Esophagus (tissue), 2 donors: ENCODE measurements at regions not wholly inside any gene's neighbourhood (a gene's known extent, or its start where the extent isn't known, plus 50 kb on each side); places are given as distances from the start of the nearest gene placed in this dataset.

Experiments used
- H3K27ac ChIP-seq, 2 donors: one replicate each; pipeline ENCODE4 v1.5.1; 2013; ENCODE audit warnings: low read depth in 2 of 2, mild to moderate bottlenecking in 2 of 2, inconsistent platforms in 1 of 2, low read length in 1 of 2, moderate library complexity in 1 of 2
- H3K27me3 ChIP-seq, 2 donors: one replicate each; pipeline ENCODE4 v1.6.1; 2013; ENCODE audit warnings: low read length in 2 of 2, control low read depth in 1 of 2, mild to moderate bottlenecking in 1 of 2; ENCODE audit not compliant: insufficient read depth in 2 of 2, control insufficient read depth in 1 of 2
- H3K36me3 ChIP-seq, 2 donors: one replicate each; pipeline ENCODE4 v1.6.1; 2013; ENCODE audit warnings: low read length in 1 of 2; ENCODE audit not compliant: control insufficient read depth in 2 of 2, insufficient read depth in 2 of 2
- H3K4me1 ChIP-seq, 2 donors: one replicate each; pipeline ENCODE4 v1.6.1; 2013; ENCODE audit warnings: low read length in 1 of 2; ENCODE audit not compliant: control insufficient read depth in 2 of 2, insufficient read depth in 2 of 2
- H3K4me3 ChIP-seq, 2 donors: one replicate each; pipeline ENCODE4 v1.5.1; 2013; ENCODE audit warnings: low read length in 2 of 2, mild to moderate bottlenecking in 2 of 2, low read depth in 1 of 2, moderate library complexity in 1 of 2
- H3K9me3 ChIP-seq, 2 donors: one replicate each; pipeline ENCODE4 v1.6.1; 2013; ENCODE audit warnings: mild to moderate bottlenecking in 2 of 2, low read depth in 1 of 2, low read length in 1 of 2, moderate library complexity in 1 of 2; ENCODE audit not compliant: control insufficient read depth in 2 of 2, insufficient read depth in 1 of 2
- WGBS, 2 donors: extraction: QIAGEN DNeasy Blood & Tissue Kit; methylation state at CpG; one replicate each; pipeline ENCODE4 v1.1.7; 2013; 5-methylcytosine and 5-hydroxymethylcytosine counted together
- donor health status: healthy with polysubstance abuse.
- donor health status: Bipolar disorder and iron deficiency.

DNA sequence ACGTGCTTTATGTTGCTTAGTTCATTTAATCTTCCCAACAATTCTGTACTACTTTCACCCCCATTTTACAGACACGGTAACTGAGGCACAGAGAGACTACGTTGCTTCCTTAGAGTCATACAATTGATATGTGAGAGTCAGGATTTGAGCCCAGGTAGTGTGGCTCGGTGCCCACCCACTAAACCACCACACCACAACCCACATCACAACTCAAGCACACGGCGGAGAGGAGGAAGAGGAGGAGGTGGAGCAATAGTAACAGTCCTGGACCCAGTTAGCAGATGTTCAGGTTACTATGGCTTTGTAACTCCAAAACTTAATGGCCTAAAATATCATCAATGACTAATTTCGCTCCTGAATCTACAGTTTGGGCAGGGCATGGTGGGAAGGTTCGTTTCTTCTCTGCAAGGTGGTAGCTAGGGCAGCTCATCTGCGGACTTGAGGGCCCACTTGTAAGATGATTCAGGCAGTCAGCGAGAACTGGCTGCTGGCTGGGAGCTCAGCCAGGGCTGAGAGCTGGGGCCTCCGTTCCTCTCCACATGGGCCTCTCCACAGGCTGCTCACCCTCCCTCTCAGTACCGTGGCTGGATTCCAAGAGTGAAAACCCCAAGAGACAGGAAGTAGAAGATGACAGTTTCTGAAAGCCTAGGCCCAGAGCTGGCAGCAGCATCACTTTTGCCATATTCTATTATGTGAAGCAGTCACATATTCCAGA lies 167.1 kb downstream of the ZFP36L2 start:
- Histone ChIP-seq H3K36me3 (no peaks in the 10 kb centered on the region), H3K9me3 (no peaks in the 10 kb centered on the region), H3K27ac (peak overlapping the region in 1 of 2 donors; percentile 47), H3K4me1 (peaks cover 0 to 9% of the 10 kb centered on the region in 2 donors), H3K27me3 (no peaks in the 10 kb centered on the region), H3K4me3 (no peak overlapping the region)
- WGBS, 2 donors, result 45 to 52% methylated on average over 12 of the region's 12 CpGs

DNA sequence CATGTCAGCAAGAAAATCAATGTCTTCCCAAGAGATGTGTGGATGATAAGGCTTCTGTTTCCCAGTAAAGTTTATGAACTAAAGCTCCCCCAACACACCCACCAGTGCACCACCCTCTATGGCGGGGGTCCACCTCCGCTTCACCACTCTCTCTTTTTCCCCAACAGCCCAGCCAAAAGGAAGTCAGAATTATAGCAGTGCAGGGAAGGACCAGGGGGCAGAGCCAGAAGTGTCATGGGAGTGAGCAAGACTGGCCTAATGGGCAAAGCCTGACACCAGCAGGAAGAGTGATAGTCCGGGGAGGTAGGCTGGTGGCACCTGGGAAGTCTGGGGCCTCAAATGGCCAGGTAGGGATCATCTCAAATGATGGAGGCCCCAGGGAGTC lies 167.7 kb downstream of the ZFP36L2 start:
- no peak overlapping the region for H3K4me3 ChIP-seq
- H3K4me1 ChIP-seq, result peaks cover 0 to 9% of the 10 kb centered on the region in 2 donors
- no peaks in the 10 kb centered on the region for H3K27me3 ChIP-seq
- no peaks in the 10 kb centered on the region for H3K36me3 ChIP-seq
- 87% methylated on average over 3 of the region's 3 CpGs for WGBS, 2 donors
- no peak overlapping the region for H3K27ac ChIP-seq
- no peaks in the 10 kb centered on the region for H3K9me3 ChIP-seq

DNA sequence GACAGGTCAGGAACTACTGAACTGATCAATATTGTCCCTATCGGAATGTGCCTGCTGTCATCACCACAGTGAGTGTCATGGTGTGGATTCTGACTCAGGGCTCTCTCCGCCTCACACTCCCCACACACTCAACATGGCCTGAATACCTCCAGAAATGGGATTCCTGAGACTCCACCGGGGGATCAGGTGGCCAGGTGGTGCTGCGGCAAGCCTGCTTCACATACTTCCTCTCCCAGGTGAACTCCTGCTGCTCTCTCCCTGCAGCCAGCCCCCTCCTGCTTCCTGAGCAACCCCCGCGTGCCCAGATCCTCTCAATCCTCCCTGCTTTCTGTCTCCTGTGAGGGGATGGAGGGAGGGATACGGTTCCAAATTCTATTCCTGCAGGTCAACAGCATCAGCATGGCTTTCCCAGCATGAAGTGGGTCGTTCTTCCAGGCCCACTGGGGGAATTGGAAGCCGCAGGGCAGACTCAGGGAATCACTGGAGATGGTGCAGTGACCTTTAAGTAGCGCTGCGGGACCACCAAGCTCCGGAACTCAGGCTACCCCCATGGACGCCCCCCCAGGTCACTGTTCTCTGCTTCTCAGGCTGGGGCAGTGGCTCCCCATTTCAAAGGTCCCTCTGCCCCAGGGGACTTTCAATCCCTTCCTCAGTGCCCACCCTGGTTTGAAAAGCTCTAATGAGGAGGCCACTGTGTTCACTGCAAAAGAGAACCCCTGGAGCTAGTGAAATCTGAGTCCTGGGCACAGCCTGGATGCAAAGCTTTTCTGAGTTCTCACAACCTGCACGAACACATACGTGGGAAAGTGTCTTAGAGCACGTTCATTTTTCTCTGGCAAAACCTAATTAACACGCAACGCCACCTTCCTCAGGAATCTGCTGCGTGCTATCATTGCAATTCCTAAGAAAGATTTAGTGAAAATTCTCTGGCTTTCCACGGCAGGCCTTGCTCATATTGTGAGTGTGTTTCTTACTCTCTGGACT lies 168.4 kb downstream of the ZFP36L2 start:
- no peak overlapping the region for H3K4me3 ChIP-seq
- no peaks in the 10 kb centered on the region for H3K27me3 ChIP-seq
- no peaks in the 10 kb centered on the region for H3K36me3 ChIP-seq
- WGBS, 2 donors, result 87 to 89% methylated on average over 20 of the region's 20 CpGs
- no peaks in the 10 kb centered on the region for H3K9me3 ChIP-seq
- peaks cover 0 to 9% of the 10 kb centered on the region in 2 donors for H3K4me1 ChIP-seq
- no peak overlapping the region for H3K27ac ChIP-seq

DNA sequence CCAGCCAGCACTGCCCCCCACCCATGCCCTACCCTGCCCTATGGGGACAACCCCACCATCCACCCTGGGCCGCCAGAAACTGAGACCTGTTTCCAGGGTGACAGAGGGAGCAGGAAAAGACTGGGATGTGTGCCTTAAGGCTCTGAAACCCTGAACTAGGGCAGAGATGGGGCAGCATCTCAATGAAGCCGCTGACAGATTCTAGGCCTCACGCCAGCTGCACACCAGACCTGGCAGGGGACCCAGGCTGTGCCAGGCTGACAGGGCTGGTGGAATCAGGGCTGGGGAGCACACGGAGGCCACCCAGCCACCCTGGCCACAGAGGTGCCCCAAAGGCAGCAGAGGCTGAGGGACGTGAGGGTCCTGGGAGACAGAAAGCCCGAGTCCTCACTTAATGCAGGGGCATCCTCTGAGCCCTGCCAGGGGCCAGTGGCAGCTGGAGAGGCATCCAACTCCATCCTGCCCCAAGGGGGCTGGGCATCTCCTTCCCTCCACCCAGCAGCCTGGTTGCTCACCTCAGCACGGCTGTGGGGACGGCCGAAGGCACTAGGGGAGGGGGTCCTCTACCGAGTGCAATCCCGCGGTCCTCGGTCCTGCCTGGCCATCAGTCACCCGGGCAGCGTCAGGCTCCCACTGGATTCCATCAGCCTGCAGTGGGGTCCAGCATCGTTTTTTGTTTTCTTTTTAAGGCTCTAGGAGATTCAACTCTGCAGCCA lies 169.2 kb downstream of the ZFP36L2 start:
- no peak overlapping the region for H3K27ac ChIP-seq
- H3K4me3 ChIP-seq, result no peak overlapping the region
- H3K27me3 ChIP-seq, result no peaks in the 10 kb centered on the region
- H3K9me3 ChIP-seq, result no peaks in the 10 kb centered on the region
- H3K4me1 ChIP-seq, result peaks cover 0 to 9% of the 10 kb centered on the region in 2 donors
- H3K36me3 ChIP-seq, result no peaks in the 10 kb centered on the region
- 69 to 73% methylated on average over 16 of the region's 16 CpGs for WGBS, 2 donors

DNA sequence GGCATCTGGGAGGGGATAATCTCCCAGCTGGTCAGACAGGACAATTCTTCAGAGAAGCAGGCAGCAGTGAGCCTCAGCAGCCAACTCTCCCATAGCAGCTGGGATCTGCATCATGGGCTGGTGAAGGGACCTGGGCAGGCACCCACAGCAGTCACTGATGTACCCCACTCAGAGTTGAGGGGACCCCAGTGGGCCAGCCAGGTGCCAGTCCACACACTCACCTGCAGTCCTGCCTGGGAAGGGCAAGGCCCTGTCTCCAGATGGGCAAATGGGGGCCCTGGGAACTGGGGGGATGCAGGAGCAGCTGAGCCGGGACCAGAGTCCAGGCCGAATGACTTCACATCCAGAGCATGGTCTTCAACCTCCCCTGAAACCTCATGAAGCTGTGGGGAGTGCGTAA lies 170.4 kb downstream of the ZFP36L2 start:
- Histone ChIP-seq H3K27me3 (no peaks in the 10 kb centered on the region), H3K36me3 (no peaks in the 10 kb centered on the region), H3K27ac (no peak overlapping the region), H3K4me3 (no peak overlapping the region), H3K9me3 (no peaks in the 10 kb centered on the region), H3K4me1 (peaks cover 3 to 13% of the 10 kb centered on the region in 2 donors)
- 69 to 78% methylated on average over 3 of the region's 3 CpGs for WGBS, 2 donors

DNA sequence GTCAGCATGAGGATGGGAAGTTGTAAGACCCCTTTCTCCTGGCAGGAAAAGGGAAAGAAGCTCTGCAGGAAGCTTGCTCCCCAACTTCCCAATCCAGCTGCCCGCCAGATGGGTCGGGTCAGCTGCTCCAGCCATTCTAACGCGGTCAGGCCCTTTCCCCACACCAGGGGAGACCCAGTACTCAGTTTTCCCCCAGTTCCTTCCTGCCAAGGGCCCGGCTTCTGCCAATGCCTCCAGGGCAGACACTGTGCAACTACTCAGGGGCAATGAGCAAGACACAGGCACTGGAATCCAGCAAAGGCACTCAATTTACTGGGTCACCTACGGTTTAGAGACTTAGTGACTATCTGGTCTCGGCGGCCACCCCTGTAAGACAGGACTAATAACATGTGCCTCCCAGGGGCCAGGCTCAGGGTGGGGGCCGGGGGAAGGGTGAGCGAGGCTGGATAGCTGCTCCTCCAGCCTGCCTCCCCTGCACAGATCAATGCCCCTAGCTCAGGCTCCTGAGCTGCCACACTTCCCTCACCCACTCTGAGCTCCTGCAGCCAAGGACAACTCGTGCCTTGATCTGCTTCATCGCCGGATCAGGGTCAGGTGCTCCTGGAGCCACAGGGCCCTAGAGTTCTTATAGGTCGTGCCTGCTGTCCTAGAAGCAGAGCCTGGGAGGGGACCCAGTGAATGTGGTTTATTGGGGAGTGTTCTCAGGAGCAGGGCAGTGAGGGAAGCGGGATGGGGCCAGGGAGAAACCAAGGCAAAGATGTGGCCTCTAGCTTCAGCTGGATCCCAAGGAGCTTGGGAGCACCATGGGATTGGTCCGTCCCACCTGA lies 171.1 kb downstream of the ZFP36L2 start:
- no peaks in the 10 kb centered on the region for H3K27me3 ChIP-seq
- WGBS, 2 donors, result 86 to 90% methylated on average over 16 of the region's 16 CpGs

DNA sequence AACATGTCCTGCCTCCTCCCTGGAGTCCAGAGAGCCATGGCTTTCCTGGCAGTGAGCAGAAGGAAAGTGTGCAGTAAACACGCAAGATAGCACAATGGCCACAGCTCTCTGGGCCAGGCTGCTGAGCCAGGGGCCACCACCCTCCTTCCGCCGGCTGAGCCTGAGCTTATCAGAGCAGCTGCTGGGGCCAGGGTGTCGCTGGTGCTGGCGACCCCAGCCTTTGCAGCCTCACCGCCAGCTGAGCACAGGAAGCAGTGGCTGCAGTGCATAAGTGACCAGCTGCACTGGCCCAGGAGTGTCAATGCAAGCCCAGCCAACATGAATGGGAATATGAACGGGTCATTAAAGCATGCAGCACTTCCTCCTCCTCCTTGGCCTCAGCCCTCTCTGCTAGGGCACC lies 172.0 kb downstream of the ZFP36L2 start:
- no peaks in the 10 kb centered on the region for H3K36me3 ChIP-seq
- H3K9me3 ChIP-seq, result no peaks in the 10 kb centered on the region
- 67 to 73% methylated on average over 7 of the region's 7 CpGs for WGBS, 2 donors
- H3K4me3 ChIP-seq, result no peak overlapping the region
- no peak overlapping the region for H3K27ac ChIP-seq
- peaks cover 4 to 20% of the 10 kb centered on the region in 2 donors for H3K4me1 ChIP-seq
- H3K27me3 ChIP-seq, result no peaks in the 10 kb centered on the region

More for the DNA sequence above, 171.1 kb downstream of the ZFP36L2 start:
- H3K9me3 ChIP-seq, result no peaks in the 10 kb centered on the region
- peaks cover 4 to 18% of the 10 kb centered on the region in 2 donors for H3K4me1 ChIP-seq
- no peak overlapping the region for H3K4me3 ChIP-seq
- H3K36me3 ChIP-seq, result no peaks in the 10 kb centered on the region
- H3K27ac ChIP-seq, result no peak overlapping the region

DNA sequence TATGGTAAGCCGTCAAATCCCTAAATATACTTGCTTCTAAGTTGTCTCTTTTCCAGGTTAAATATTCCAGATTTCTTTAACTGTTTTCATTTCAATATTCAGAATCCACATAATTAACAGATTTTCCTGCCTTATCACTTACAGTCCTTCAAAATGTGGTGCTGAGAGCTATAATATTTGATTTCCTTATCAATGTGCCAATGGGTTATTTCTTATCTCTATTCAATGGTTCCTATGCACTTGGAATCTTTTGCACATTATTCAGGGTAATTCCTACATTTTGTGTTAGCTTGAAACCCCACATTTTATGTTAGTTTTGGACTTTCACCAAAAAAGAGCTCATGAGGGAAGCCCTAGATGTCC lies 173.5 kb downstream of the ZFP36L2 start:
- Histone ChIP-seq H3K4me3 (no peak overlapping the region), H3K9me3 (no peaks in the 10 kb centered on the region), H3K36me3 (no peaks in the 10 kb centered on the region), H3K4me1 (peaks cover 4 to 17% of the 10 kb centered on the region in 2 donors), H3K27ac (no peak overlapping the region), H3K27me3 (no peaks in the 10 kb centered on the region)
- 97% methylated on average over 1 of the region's 1 CpG for WGBS, 2 donors
